Spleen (tissue), 7 donors: ENCODE measurements at regions not wholly inside any gene's neighbourhood (a gene's known extent, or its start where the extent isn't known, plus 50 kb on each side); places are given as distances from the start of the nearest gene placed in this dataset.

Experiments used
- CTCF ChIP-seq, 11 experiments: fragments of 200-600 bp in 7 of 11; fragments of 450-650 bp in 4 of 11; sonication (generic) in 4 of 11; IDR thresholded peaks in 8 of 11; conservative IDR thresholded peaks in 3 of 11; 1 replicate in 7 of 11; 2 replicates in 4 of 11; pipeline versions ENCODE4 v1.4.0 to v1.8.0; 2016 to 2021; ENCODE audit warnings: antibody characterized with exemption in 11 of 11, inconsistent platforms in 4 of 11, mild to moderate bottlenecking in 1 of 11
- POLR2A ChIP-seq, 3 donors: fragments of 450-650 bp; IDR thresholded peaks; one replicate each; pipeline ENCODE4 v1.5.1; 2017; ENCODE audit warnings: antibody characterized with exemption in 3 of 3, mild to moderate bottlenecking in 1 of 3
- POLR2AphosphoS5 ChIP-seq, 3 donors: sonication (generic); formaldehyde crosslinking; IDR thresholded peaks; one replicate each; pipeline ENCODE4 v1.5.1; 2017; ENCODE audit warnings: antibody characterized with exemption in 3 of 3
- donor health status: DM: no; HTN: no; CAD: no; lungs with moderate emphysema.
- donor health status: DM: no; HTN: no; CAD: no.
- donor health status: DM: no; HTN: no; CAD: no.

GRCh38 chr4:187192266-187192665, 468.6 kb upstream of the FAT1 start:
- no peak for TF ChIP-seq CTCF (IDR thresholded peaks at IDR 0.05 in 8 of 11, conservative IDR thresholded peaks at IDR 0.05 in 3 of 11)
- no peak for TF ChIP-seq POLR2A (IDR thresholded peaks at IDR 0.05)
- TF ChIP-seq POLR2AphosphoS5 (IDR thresholded peaks at IDR 0.05) = no peak
